Liver (tissue), 3 donors: ENCODE measurements at regions not wholly inside any gene's neighbourhood (a gene's known extent, or its start where the extent isn't known, plus 50 kb on each side); places are given as distances from the start of the nearest gene placed in this dataset.
"Not testable (repeated sequence)": the region's sequence is repeated elsewhere in the genome, so short reads cannot be mapped to it uniquely, and the experiment has no call there.

ENCODE experiments used
- CTCF ChIP-seq: fragments of 150-350 bp; IDR thresholded peaks from 2 replicates; pipeline ENCODE4 v1.5.1; 2017; ENCODE audit warnings: improper control_type of control experiment, low read depth, low read length; ENCODE audit not compliant: missing input control
- JUND ChIP-seq, 2 donors: IDR thresholded peaks; 2 replicates each; pipeline ENCODE4 v1.6.1; 2016; ENCODE audit warnings: antibody characterized with exemption in 2 of 2
- donor health status: healthy.
- donor health status: healthy.

- TF ChIP-seq CTCF; JUND (IDR thresholded peaks at IDR 0.05): not testable (repeated sequence)
Measured at GRCh38 chr15:77891862-77892261, 185.6 kb downstream of the TBC1D2B start.
